H9 (cell line): ENCODE measurements at regions not wholly inside any gene's neighbourhood (a gene's known extent, or its start where the extent isn't known, plus 50 kb on each side); places are given as distances from the start of the nearest gene placed in this dataset.

ENCODE experiments used
- DNase-seq: peaks from one replicate; pipeline ENCODE4 v3.0.0-alpha.2; 2017
- H2AFZ ChIP-seq: one replicate; pipeline ENCODE4 v1.6.1; 2013; ENCODE audit warnings: mild to moderate bottlenecking, low read length, control low read depth, moderate library complexity
- H2AK5ac ChIP-seq: 2 replicates; pipeline ENCODE4 v1.6.1; 2013; ENCODE audit warnings: low read length, control low read depth, mixed read lengths; ENCODE audit not compliant: insufficient read length
- H2BK120ac ChIP-seq: one replicate; pipeline ENCODE4 v1.6.1; 2013; ENCODE audit warnings: low read depth, mild to moderate bottlenecking, low read length, control low read depth, inconsistent platforms; ENCODE audit not compliant: poor library complexity, severe bottlenecking
- H2BK12ac ChIP-seq: 2 replicates; pipeline ENCODE4 v1.6.1; 2013; ENCODE audit warnings: low read length, control low read depth, mixed read lengths, low read depth; ENCODE audit not compliant: insufficient read length
- H2BK15ac ChIP-seq: 2 replicates; pipeline ENCODE4 v1.6.1; 2013; ENCODE audit warnings: low read depth, low read length, control low read depth
- H2BK20ac ChIP-seq: one replicate; pipeline ENCODE4 v1.6.1; 2013; ENCODE audit warnings: low read depth, mild to moderate bottlenecking, low read length, control low read depth, inconsistent platforms; ENCODE audit not compliant: poor library complexity, severe bottlenecking
- H2BK5ac ChIP-seq: 2 replicates; pipeline ENCODE4 v1.6.1; 2013; ENCODE audit warnings: low read length, control low read depth, mixed read lengths; ENCODE audit not compliant: insufficient read length
- H3K14ac ChIP-seq: 2 replicates; pipeline ENCODE4 v1.6.1; 2013; ENCODE audit warnings: low read length, control low read depth; ENCODE audit not compliant: insufficient read depth
- H3K18ac ChIP-seq: 2 replicates; pipeline ENCODE4 v1.6.1; 2013; ENCODE audit warnings: low read depth, mild to moderate bottlenecking, mixed read lengths, low read length, control low read depth; ENCODE audit not compliant: insufficient read length
- H3K23ac ChIP-seq: 2 replicates; pipeline ENCODE4 v1.6.1; 2013; ENCODE audit warnings: low read length, control low read depth, mixed read lengths, low read depth; ENCODE audit not compliant: insufficient read length
- H3K23me2 ChIP-seq: 2 replicates; pipeline ENCODE4 v1.6.1; 2013; ENCODE audit warnings: low read depth, mild to moderate bottlenecking, mixed read lengths, low read length, control low read depth; ENCODE audit not compliant: insufficient read length, poor library complexity, severe bottlenecking
- H3K27ac ChIP-seq: 2 replicates; pipeline ENCODE4 v1.5.1; 2013; ENCODE audit warnings: low read length, control low read depth, mixed read lengths, low read depth; ENCODE audit not compliant: insufficient read length
- H3K27me3 ChIP-seq: 2 replicates; pipeline ENCODE4 v1.6.1; 2013; ENCODE audit warnings: low read length, control low read depth, inconsistent platforms; ENCODE audit not compliant: insufficient read depth
- H3K4ac ChIP-seq: 2 replicates; pipeline ENCODE4 v1.6.1; 2013; ENCODE audit warnings: low read depth, mild to moderate bottlenecking, control low read depth, inconsistent platforms, low read length, moderate library complexity
- H3K4me1 ChIP-seq: 2 replicates; pipeline ENCODE4 v1.6.1; 2013; ENCODE audit warnings: low read length, control low read depth, inconsistent platforms; ENCODE audit not compliant: insufficient read depth
- H3K4me2 ChIP-seq: 2 replicates; pipeline ENCODE4 v1.6.1; 2013; ENCODE audit warnings: low read length, control low read depth, mixed read lengths; ENCODE audit not compliant: insufficient read length, insufficient read depth
- H3K56ac ChIP-seq: 2 replicates; pipeline ENCODE4 v1.6.1; 2013; ENCODE audit warnings: low read depth, mild to moderate bottlenecking, mixed read lengths, low read length, control low read depth; ENCODE audit not compliant: insufficient read length
- H3K79me1 ChIP-seq: 2 replicates; pipeline ENCODE4 v1.6.1; 2013; ENCODE audit warnings: low read depth, mild to moderate bottlenecking, moderate library complexity, low read length, control low read depth, inconsistent platforms; ENCODE audit not compliant: insufficient read depth, poor library complexity, severe bottlenecking
- H3K79me2 ChIP-seq: 2 replicates; pipeline ENCODE4 v1.6.1; 2013; ENCODE audit warnings: low read length, control low read depth, inconsistent platforms; ENCODE audit not compliant: insufficient read depth
- H3K9ac ChIP-seq: 2 replicates; pipeline ENCODE4 v1.6.1; 2013; ENCODE audit warnings: low read length, control low read depth, mixed read lengths; ENCODE audit not compliant: insufficient read length; ENCODE audit errors: extremely low read depth
- H3K9me3 ChIP-seq: one replicate; pipeline ENCODE4 v1.6.1; 2013; ENCODE audit warnings: low read depth, low read length, inconsistent platforms; ENCODE audit not compliant: control insufficient read depth
- H3T11ph ChIP-seq: one replicate; pipeline ENCODE4 v1.6.1; 2013; ENCODE audit warnings: mild to moderate bottlenecking, low read length, control low read depth, inconsistent platforms
- H4K20me1 ChIP-seq: one replicate; pipeline ENCODE4 v1.6.1; 2013; ENCODE audit not compliant: control insufficient read depth, insufficient read length, insufficient read depth
- H4K5ac ChIP-seq: 2 replicates; pipeline ENCODE4 v1.6.1; 2013; ENCODE audit warnings: low read depth, mild to moderate bottlenecking, mixed read lengths, low read length, control low read depth; ENCODE audit not compliant: insufficient read length
- H4K8ac ChIP-seq: replicated peaks from 2 replicates; pipeline ENCODE4 v1.6.1; 2013; ENCODE audit warnings: low read length, control low read depth, mixed read lengths, low read depth; ENCODE audit not compliant: insufficient read length
- H4K91ac ChIP-seq: 2 replicates; pipeline ENCODE4 v1.6.1; 2013; ENCODE audit warnings: low read depth, mild to moderate bottlenecking, moderate library complexity, mixed read lengths, low read length, control low read depth; ENCODE audit not compliant: insufficient read length
- H3K27ac Mint-ChIP-seq, 3 experiments: 2 replicates in 2 of 3; 3 replicates in 1 of 3; pipeline ENCODE4 v1.8.0; 2020 to 2021; ENCODE audit warnings: mixed read lengths in 3 of 3, mild to moderate bottlenecking in 1 of 3, moderate library complexity in 1 of 3
- H3K27me3 Mint-ChIP-seq: 2 replicates; pipeline ENCODE4 v1.8.0; 2021; ENCODE audit warnings: low read depth, mild to moderate bottlenecking, moderate library complexity, mixed read lengths
- H3K36me3 Mint-ChIP-seq, 3 experiments: 2 replicates in 2 of 3; 3 replicates in 1 of 3; pipeline ENCODE4 v1.8.0; 2020 to 2021; ENCODE audit warnings: low read depth in 3 of 3, mixed read lengths in 3 of 3; ENCODE audit not compliant: insufficient read depth in 1 of 3
- H3K4me1 Mint-ChIP-seq, 2 experiments: 2 replicates each; pipeline ENCODE4 v1.8.0; 2020; ENCODE audit warnings: mixed read lengths in 2 of 2
- H3K4me3 Mint-ChIP-seq, 2 experiments: 2 replicates in 1 of 2; 3 replicates in 1 of 2; pipeline ENCODE4 v1.8.0; 2020 to 2021; ENCODE audit warnings: mild to moderate bottlenecking in 2 of 2, mixed read lengths in 2 of 2, moderate library complexity in 1 of 2
- H3K9me3 Mint-ChIP-seq, 2 experiments: 2 replicates in 1 of 2; 3 replicates in 1 of 2; pipeline ENCODE4 v1.8.0; 2020; ENCODE audit warnings: mild to moderate bottlenecking in 2 of 2, mixed read lengths in 2 of 2, moderate library complexity in 1 of 2
- WGBS: extraction: QIAGEN DNeasy Blood & Tissue Kit; methylation state at CpG from one replicate; pipeline ENCODE4 v1.1.7; 2013; ENCODE audit warnings: missing lambda C conversion rate, low lambda C conversion rate, mixed read lengths; ENCODE audit not compliant: insufficient read length; ENCODE audit errors: extremely low coverage; 5-methylcytosine and 5-hydroxymethylcytosine counted together
- TF ChIP-seq, protein P1 (sequence below): fragments of 200-600 bp; sonication (generic); conservative IDR thresholded peaks from 3 replicates; pipeline ENCODE4 v1.8.0; 2021; ENCODE audit warnings: antibody characterized with exemption, mild to moderate bottlenecking

DNA sequence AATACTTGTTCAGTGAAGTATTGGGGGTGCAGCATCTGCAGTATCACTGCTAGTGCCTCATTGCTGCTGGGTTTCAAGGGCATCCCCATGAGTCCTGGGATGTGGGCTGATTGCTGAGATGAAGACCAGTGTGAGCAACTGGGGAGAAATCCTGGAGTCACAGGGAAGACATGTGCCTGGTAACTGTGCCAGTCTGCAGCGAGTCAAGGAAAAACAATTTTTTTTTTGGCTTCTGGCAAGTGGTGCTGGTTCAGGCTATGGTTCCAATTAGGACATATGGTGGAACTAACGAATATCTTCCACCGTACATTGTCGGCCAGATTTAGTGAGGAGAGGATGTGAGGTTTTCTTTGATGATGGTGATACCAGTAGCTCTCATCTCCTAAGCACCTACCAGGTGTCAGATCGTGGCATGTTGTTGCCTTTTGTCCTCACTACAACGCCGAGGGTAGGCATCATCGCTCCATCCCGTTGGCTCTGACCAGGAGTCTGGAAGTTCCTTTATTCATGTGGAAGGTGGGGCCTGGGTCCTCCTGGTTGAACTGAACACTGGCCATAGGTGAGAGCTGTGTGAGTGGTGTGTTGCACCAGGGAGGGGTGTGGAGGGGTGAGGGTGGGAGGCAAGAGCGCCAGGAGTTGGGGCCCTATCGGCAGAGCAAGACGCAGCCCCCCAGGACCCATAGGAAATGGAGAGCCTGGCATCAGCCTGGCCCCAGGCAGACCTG, 118.0 kb upstream of the HS6ST1 start:
- Mint-ChIP-seq H3K9me3 (no peaks in the 10 kb centered on the region), H3K36me3 (no peaks in the 10 kb centered on the region; a peak in 2 of 7 replicates), H3K27ac (no peak overlapping the region), H3K27me3 (no peaks in the 10 kb centered on the region; the same call in 1 of the 2 replicates), H3K4me1 (no peaks in the 10 kb centered on the region; a peak in 2 of 4 replicates), H3K4me3 (no peak overlapping the region)
- Histone ChIP-seq H3K79me1 (no peaks in the 10 kb centered on the region), H3K4me1 (no peaks in the 10 kb centered on the region), H2BK12ac (no peak overlapping the region), H2AFZ (no peak overlapping the region), H3T11ph (no peak overlapping the region), H3K14ac (no peak overlapping the region; the same call in 1 of the 2 replicates), H3K79me2 (no peaks in the 10 kb centered on the region), H2BK15ac (no peak overlapping the region), H4K8ac (no peak overlapping the region), H3K27ac (no peak overlapping the region), H3K18ac (no peak overlapping the region), H3K9ac (no peak overlapping the region), H2AK5ac (no peak overlapping the region), H3K23ac (no peak overlapping the region), H2BK20ac (no peak overlapping the region), H4K91ac (no peak overlapping the region), H3K23me2 (no peaks in the 10 kb centered on the region), H2BK5ac (no peak overlapping the region), H3K27me3 (no peaks in the 10 kb centered on the region), H4K20me1 (no peaks in the 10 kb centered on the region), H3K4ac (no peak overlapping the region), H2BK120ac (no peak overlapping the region), H3K9me3 (no peaks in the 10 kb centered on the region), H3K4me2 (no peak overlapping the region), H3K56ac (no peak overlapping the region), H4K5ac (no peak overlapping the region)
- TF ChIP-seq, protein P1, sequence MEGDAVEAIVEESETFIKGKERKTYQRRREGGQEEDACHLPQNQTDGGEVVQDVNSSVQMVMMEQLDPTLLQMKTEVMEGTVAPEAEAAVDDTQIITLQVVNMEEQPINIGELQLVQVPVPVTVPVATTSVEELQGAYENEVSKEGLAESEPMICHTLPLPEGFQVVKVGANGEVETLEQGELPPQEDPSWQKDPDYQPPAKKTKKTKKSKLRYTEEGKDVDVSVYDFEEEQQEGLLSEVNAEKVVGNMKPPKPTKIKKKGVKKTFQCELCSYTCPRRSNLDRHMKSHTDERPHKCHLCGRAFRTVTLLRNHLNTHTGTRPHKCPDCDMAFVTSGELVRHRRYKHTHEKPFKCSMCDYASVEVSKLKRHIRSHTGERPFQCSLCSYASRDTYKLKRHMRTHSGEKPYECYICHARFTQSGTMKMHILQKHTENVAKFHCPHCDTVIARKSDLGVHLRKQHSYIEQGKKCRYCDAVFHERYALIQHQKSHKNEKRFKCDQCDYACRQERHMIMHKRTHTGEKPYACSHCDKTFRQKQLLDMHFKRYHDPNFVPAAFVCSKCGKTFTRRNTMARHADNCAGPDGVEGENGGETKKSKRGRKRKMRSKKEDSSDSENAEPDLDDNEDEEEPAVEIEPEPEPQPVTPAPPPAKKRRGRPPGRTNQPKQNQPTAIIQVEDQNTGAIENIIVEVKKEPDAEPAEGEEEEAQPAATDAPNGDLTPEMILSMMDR = no peak
- WGBS = no CpG with 5 or more reads among the region's 12 CpGs
- peak; percentile 3 for DNase-seq
